ENCODE measurements at regions not wholly inside any gene's neighbourhood (a gene's known extent, or its start where the extent isn't known, plus 50 kb on each side); places are given as distances from the start of the nearest gene placed in this dataset.

DNA sequence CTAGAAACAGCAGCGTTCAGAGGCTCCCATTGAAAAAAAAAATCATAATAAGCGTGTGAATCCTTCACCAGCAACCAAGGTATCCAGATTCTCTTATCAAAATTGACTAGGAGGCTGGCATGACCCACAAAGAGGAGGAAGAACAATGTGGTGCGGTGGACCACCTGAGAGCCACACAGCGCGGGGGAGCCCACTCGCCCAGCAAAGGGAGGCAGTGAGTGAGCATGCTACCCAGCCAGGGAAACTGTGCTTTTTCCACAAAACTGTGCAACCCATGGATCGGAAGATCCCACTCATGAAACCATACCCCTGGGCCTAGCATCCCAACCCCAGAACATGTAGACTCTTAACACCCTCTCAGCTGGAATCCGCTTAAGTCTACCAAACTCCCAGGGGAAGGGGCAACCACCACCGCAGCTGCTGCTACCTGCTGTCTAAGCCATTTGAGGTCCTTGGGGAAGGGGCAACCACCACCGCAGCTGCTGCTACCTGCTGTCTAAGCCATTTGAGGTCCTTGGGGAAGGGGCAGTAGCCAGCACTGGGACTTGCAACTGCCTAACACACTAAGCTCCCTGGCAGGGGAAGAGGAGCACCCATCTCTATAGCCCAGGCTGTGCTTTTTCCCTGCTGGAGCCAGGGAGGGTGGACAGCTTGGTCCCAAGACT is 102.8 kb upstream of the CLDN18 start:
- ChIA-PET CTCF (no interaction called here), POLR2A (no interaction called here)
- Histone ChIP-seq H3K4me3 (ENCODE audit: low read depth, low read length) (no peak overlapping the region), H3K27me3 (ENCODE audit: control insufficient read depth, insufficient read depth, low read length) (no peaks in the 10 kb centered on the region), H3K36me3 (ENCODE audit: control insufficient read depth, insufficient read depth, low read length) (no peaks in the 10 kb centered on the region)
- DNase-seq (ENCODE audit: low read depth) = no peak
- TF ChIP-seq, protein P1, sequence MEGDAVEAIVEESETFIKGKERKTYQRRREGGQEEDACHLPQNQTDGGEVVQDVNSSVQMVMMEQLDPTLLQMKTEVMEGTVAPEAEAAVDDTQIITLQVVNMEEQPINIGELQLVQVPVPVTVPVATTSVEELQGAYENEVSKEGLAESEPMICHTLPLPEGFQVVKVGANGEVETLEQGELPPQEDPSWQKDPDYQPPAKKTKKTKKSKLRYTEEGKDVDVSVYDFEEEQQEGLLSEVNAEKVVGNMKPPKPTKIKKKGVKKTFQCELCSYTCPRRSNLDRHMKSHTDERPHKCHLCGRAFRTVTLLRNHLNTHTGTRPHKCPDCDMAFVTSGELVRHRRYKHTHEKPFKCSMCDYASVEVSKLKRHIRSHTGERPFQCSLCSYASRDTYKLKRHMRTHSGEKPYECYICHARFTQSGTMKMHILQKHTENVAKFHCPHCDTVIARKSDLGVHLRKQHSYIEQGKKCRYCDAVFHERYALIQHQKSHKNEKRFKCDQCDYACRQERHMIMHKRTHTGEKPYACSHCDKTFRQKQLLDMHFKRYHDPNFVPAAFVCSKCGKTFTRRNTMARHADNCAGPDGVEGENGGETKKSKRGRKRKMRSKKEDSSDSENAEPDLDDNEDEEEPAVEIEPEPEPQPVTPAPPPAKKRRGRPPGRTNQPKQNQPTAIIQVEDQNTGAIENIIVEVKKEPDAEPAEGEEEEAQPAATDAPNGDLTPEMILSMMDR (IDR thresholded peaks at IDR 0.05; ENCODE audit: insufficient read depth, low read depth, low read length) = no peak

DNA sequence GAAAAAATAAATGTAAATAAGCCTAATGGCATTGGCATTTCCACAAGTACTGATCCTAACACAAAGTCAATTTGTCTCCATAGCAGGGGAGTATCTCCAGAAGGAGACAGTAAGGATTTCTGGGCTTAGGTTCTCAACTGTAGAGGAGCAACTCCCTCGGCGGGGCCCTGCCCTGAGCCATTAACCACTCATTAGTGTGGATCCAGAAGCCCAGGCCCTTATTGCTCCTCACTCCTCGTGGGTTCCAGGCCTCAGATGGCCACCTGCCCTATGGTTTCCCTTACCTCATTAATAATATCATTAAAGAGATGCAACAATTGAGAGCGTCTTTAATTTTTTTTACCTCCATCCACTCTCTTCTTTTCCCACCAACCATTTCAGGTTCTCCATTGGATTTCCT is 85.3 kb upstream of the CLDN18 start:
- no peak for DNase-seq (ENCODE audit: low read depth)
- ChIA-PET CTCF (no interaction called here), POLR2A (no interaction called here)
- Histone ChIP-seq H3K4me3 (ENCODE audit: low read depth, low read length) (no peak overlapping the region), H3K36me3 (ENCODE audit: control insufficient read depth, insufficient read depth, low read length) (no peaks in the 10 kb centered on the region), H3K27me3 (ENCODE audit: control insufficient read depth, insufficient read depth, low read length) (no peaks in the 10 kb centered on the region)
- TF ChIP-seq, protein P1 (IDR thresholded peaks at IDR 0.05; ENCODE audit: insufficient read depth, low read depth, low read length) = no peak

DNA sequence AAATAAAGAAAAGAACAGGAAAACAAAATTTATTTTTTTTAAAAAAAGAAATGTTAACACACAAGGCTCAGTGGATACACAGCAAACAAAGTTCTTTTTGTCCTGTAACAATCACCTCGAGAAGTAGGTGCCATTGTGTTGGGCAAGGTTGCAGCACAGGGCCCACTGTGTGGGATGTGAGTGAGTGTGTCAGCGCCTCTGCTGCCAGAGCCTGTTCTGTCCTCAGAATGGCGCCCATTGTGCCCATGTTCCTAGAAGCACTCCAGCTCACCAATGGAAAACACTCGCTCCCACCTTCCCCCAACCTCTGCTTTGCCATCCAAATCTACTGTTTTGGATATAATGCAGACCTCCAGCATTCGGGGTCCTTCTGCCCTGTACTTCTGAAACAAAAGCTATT is 84.9 kb upstream of the CLDN18 start:
- H3K4me3 ChIP-seq (ENCODE audit: low read depth, low read length) = no peak overlapping the region
- CTCF ChIA-PET = no interaction called here
- POLR2A ChIA-PET = no interaction called here

DNA sequence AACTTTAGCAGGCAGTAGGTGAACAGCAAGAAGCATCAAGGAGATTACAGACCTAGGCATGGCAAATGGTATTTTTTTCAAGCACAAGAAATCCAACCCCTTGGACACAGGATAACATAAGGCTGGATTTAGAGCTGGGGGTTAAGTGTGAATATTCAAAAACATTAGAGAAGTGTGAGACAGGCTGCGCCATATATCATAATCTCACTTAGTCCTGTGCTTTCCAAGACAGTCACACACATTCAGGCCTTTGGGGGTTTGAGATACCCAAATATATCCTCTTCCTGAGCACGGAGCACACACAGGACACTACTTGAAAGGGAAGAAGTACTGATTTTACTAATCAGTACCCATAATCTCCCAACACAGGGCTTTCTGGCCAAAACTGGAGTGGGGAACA is 83.0 kb upstream of the CLDN18 start:
- CTCF ChIA-PET = interaction anchor here (1.1 kb wide), 1 partner anchor 8 kb away, joined by 3 read pairs; no protein-coding TSS in a partner anchor
- Histone ChIP-seq H3K27me3 (ENCODE audit: control insufficient read depth, insufficient read depth, low read length) (no peaks in the 10 kb centered on the region), H3K4me3 (ENCODE audit: low read depth, low read length) (no peak overlapping the region), H3K36me3 (ENCODE audit: control insufficient read depth, insufficient read depth, low read length) (no peaks in the 10 kb centered on the region)
- TF ChIP-seq, protein P1 (IDR thresholded peaks at IDR 0.05; ENCODE audit: insufficient read depth, low read depth, low read length) = no peak
- POLR2A ChIA-PET = no interaction called here
- no peak for DNase-seq (ENCODE audit: low read depth)

More for the DNA sequence above, 84.9 kb upstream of the CLDN18 start:
- TF ChIP-seq, protein P1 (IDR thresholded peaks at IDR 0.05; ENCODE audit: insufficient read depth, low read depth, low read length) = no peak
- DNase-seq (ENCODE audit: low read depth) = no peak
- no peaks in the 10 kb centered on the region for H3K36me3 ChIP-seq (ENCODE audit: control insufficient read depth, insufficient read depth, low read length)
- H3K27me3 ChIP-seq (ENCODE audit: control insufficient read depth, insufficient read depth, low read length) = no peaks in the 10 kb centered on the region

DNA sequence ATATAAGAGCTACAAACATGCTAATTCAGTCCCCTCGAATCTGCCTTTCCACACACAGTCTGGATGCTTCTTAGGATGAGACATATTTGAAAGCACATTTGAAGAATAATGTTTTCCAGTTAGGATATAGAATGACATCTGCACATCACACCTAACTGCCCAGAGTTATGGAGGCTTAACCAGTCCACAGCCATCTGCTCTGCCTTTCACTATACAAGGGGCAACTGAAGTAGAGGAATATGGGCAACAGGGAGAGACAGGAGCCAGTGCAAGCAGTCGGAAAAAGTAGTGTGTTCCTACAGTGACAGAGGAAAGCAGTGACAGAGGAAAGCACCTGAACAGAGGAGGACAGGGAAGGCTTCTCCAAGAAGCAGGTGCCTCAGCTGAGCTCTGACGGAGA is 79.0 kb upstream of the CLDN18 start:
- no peaks in the 10 kb centered on the region for H3K27me3 ChIP-seq (ENCODE audit: control insufficient read depth, insufficient read depth, low read length)
- no peaks in the 10 kb centered on the region for H3K36me3 ChIP-seq (ENCODE audit: control insufficient read depth, insufficient read depth, low read length)
- ChIA-PET POLR2A (no interaction called here), CTCF (no interaction called here)
- H3K4me3 ChIP-seq (ENCODE audit: low read depth, low read length) = no peak overlapping the region
- TF ChIP-seq, protein P1 (IDR thresholded peaks at IDR 0.05; ENCODE audit: insufficient read depth, low read depth, low read length) = no peak
- DNase-seq (ENCODE audit: low read depth) = no peak

All from BJ (cell line).